Mesenchymal stem cell (in vitro differentiated cells and primary cell): ENCODE measurements at regions not wholly inside any gene's neighbourhood (a gene's known extent, or its start where the extent isn't known, plus 50 kb on each side); places are given as distances from the start of the nearest gene placed in this dataset.
A peak's percentile ranks its signal among the peaks of the same experiment; 100 is the strongest.

Experiments
- DNase-seq: peaks from one replicate; pipeline ENCODE4 v3.0.0-alpha.2; 2013
- H2AFZ ChIP-seq: one replicate; pipeline ENCODE4 v1.6.1; 2013; ENCODE audit warnings: low read depth, mild to moderate bottlenecking, control low read depth, inconsistent platforms, low read length, moderate library complexity
- H2AK5ac ChIP-seq: 2 replicates; pipeline ENCODE4 v1.6.1; 2013; ENCODE audit warnings: low read length, moderate library complexity, mild to moderate bottlenecking, inconsistent platforms; ENCODE audit not compliant: severe bottlenecking
- H2BK120ac ChIP-seq: one replicate; pipeline ENCODE4 v1.6.1; 2013; ENCODE audit warnings: low read depth, mild to moderate bottlenecking, inconsistent platforms, low read length, moderate library complexity
- H2BK12ac ChIP-seq, 2 experiments: one replicate each; pipeline ENCODE4 v1.6.1; 2013; ENCODE audit warnings: inconsistent platforms in 2 of 2, low read length in 2 of 2, mild to moderate bottlenecking in 2 of 2, moderate library complexity in 2 of 2, control low read depth in 1 of 2
- H2BK15ac ChIP-seq: one replicate; pipeline ENCODE4 v1.6.1; 2013; ENCODE audit warnings: mild to moderate bottlenecking, low read depth, inconsistent platforms; ENCODE audit not compliant: poor library complexity, severe bottlenecking
- H2BK5ac ChIP-seq: 2 replicates; pipeline ENCODE4 v1.6.1; 2013; ENCODE audit warnings: low read depth, mild to moderate bottlenecking, low read length, control low read depth, inconsistent platforms; ENCODE audit not compliant: poor library complexity, severe bottlenecking
- H3K14ac ChIP-seq, 2 experiments: one replicate each; pipeline ENCODE4 v1.6.1; 2013; ENCODE audit warnings: inconsistent platforms in 2 of 2, low read length in 2 of 2, control low read depth in 1 of 2, mild to moderate bottlenecking in 1 of 2, moderate library complexity in 1 of 2
- H3K18ac ChIP-seq, 2 experiments: one replicate each; pipeline ENCODE4 v1.6.1; 2013; ENCODE audit warnings: inconsistent platforms in 2 of 2, low read length in 2 of 2, control low read depth in 1 of 2, low read depth in 1 of 2, mild to moderate bottlenecking in 1 of 2
- H3K23ac ChIP-seq, 2 experiments: one replicate each; pipeline ENCODE4 v1.6.1; 2013; ENCODE audit warnings: inconsistent platforms in 2 of 2, low read length in 2 of 2, mild to moderate bottlenecking in 2 of 2, moderate library complexity in 2 of 2, control low read depth in 1 of 2
- H3K27ac ChIP-seq: 2 replicates; pipeline ENCODE4 v1.5.1; 2013; ENCODE audit warnings: mild to moderate bottlenecking, moderate library complexity, low read length, control low read depth, inconsistent platforms; ENCODE audit not compliant: poor library complexity, severe bottlenecking
- H3K27me3 ChIP-seq, 2 experiments: 2 replicates each; pipeline versions ENCODE4 v1.6.1 to v1.7.0; 2013; ENCODE audit warnings: low read length in 2 of 2, mild to moderate bottlenecking in 2 of 2, moderate library complexity in 2 of 2, control low read depth in 1 of 2, inconsistent platforms in 1 of 2; ENCODE audit not compliant: control insufficient read depth in 1 of 2, insufficient read depth in 1 of 2
- H3K36me3 ChIP-seq, 2 experiments: 2 replicates each; pipeline versions ENCODE4 v1.6.1 to v1.7.0; 2013; ENCODE audit warnings: low read length in 2 of 2, control low read depth in 1 of 2, inconsistent platforms in 1 of 2, low read depth in 1 of 2, mild to moderate bottlenecking in 1 of 2; ENCODE audit not compliant: insufficient read depth in 2 of 2, control insufficient read depth in 1 of 2
- H3K4ac ChIP-seq, 2 experiments: one replicate each; pipeline ENCODE4 v1.6.1; 2013; ENCODE audit warnings: inconsistent platforms in 2 of 2, low read length in 2 of 2, mild to moderate bottlenecking in 2 of 2, moderate library complexity in 2 of 2, control low read depth in 1 of 2, low read depth in 1 of 2
- H3K4me1 ChIP-seq: 2 replicates; pipeline ENCODE4 v1.6.1; 2013; ENCODE audit warnings: low read depth, low read length, control low read depth; ENCODE audit not compliant: control insufficient read depth, insufficient read depth
- H3K4me2 ChIP-seq: 2 replicates; pipeline ENCODE4 v1.6.1; 2013; ENCODE audit warnings: low read length, mild to moderate bottlenecking, inconsistent platforms; ENCODE audit not compliant: poor library complexity, severe bottlenecking
- H3K4me3 ChIP-seq, 2 experiments: 2 replicates each; pipeline versions ENCODE4 v1.5.1 to v1.7.0; 2013; ENCODE audit warnings: low read length in 2 of 2, mild to moderate bottlenecking in 2 of 2, control low read depth in 1 of 2, low read depth in 1 of 2; ENCODE audit not compliant: insufficient read depth in 1 of 2
- H3K79me1 ChIP-seq: replicated peaks from 2 replicates; pipeline ENCODE4 v1.6.1; 2013; ENCODE audit warnings: mild to moderate bottlenecking, control low read depth, low read length, inconsistent platforms; ENCODE audit not compliant: poor library complexity, severe bottlenecking
- H3K9ac ChIP-seq: 2 replicates; pipeline ENCODE4 v1.7.0; 2013; ENCODE audit warnings: mild to moderate bottlenecking, low read length, moderate library complexity
- H3K9me3 ChIP-seq: 2 replicates; pipeline ENCODE4 v1.7.0; 2013; ENCODE audit warnings: mild to moderate bottlenecking, low read length; ENCODE audit not compliant: control insufficient read depth
- H4K8ac ChIP-seq: one replicate; pipeline ENCODE4 v1.6.1; 2013; ENCODE audit warnings: inconsistent platforms, mild to moderate bottlenecking, low read length, moderate library complexity
- H4K91ac ChIP-seq: one replicate; pipeline ENCODE4 v1.6.1; 2013; ENCODE audit warnings: mild to moderate bottlenecking, low read length, inconsistent platforms
- WGBS: methylation state at CpG from one replicate; pipeline ENCODE4 v1.1.7; 2013; ENCODE audit warnings: mixed read lengths; 5-methylcytosine and 5-hydroxymethylcytosine counted together

DNA sequence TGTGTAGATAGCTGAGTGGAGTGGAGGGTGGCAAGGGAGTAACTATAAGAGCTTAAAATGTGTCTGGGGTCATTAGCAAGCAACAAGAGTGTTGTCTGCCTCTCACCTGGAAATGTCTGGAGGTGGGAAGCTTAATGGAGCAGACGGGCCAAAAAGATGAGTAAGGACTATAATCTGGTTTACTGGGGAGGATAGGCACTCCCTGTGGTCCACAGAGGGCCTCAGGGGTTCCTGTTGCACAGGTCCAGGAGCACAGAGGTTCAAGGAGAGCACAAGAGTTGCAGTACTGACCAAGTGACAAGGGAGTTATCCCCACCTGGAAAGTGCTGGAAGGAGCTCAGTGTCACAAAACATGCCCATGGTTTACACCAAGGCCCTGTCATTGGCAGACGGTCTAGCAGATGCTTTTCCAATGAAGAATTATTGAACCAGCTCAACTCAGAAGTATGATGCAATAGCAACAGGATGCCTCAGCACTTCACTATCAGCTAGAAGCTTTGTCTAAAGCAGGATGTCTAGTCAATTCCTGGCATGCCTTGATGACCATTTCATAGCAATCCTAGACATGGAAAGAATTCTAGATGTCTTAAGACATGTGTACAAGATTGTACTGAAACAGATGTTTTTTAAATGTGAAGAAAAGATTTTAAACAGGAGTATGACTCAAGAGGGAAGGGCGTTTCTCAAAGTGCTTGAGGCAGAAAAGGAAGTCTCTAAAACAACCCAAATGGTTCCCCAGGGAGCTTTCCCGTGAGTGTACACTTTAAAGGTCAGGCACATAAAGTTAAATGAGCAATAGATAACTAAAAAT lies 62.9 kb upstream of the SERPINE2 start:
- H4K91ac ChIP-seq, result peak overlapping the region; percentile 81
- H3K4ac ChIP-seq, result peak overlapping the region in 1 of 2 experiments; percentile 53
- H3K36me3 ChIP-seq, result no peaks in the 10 kb centered on the region
- peak; percentile 94 for DNase-seq
- peak overlapping the region; percentile 35 for H4K8ac ChIP-seq
- H3K9ac ChIP-seq, result no peak overlapping the region
- no peak overlapping the region for H3K23ac ChIP-seq
- H3K9me3 ChIP-seq, result no peaks in the 10 kb centered on the region
- H2AFZ ChIP-seq, result no peak overlapping the region
- no peak overlapping the region for H3K4me2 ChIP-seq
- H2BK15ac ChIP-seq, result peak overlapping the region; percentile 36
- H2AK5ac ChIP-seq, result peak overlapping the region; percentile 71
- H3K79me1 ChIP-seq, result no peaks in the 10 kb centered on the region
- H3K18ac ChIP-seq, result peak overlapping the region; percentile 6 to 50
- WGBS, result 14% methylated on average over 4 of the region's 4 CpGs
- H2BK120ac ChIP-seq, result peak overlapping the region; percentile 11
- H2BK12ac ChIP-seq, result peak overlapping the region; percentile 49 to 70
- peak overlapping the region; percentile 75 for H3K27ac ChIP-seq
- H3K4me1 ChIP-seq, result peaks cover 5% of the 10 kb centered on the region
- H2BK5ac ChIP-seq, result no peak overlapping the region
- peak overlapping the region in 1 of 2 experiments; percentile 35 for H3K4me3 ChIP-seq
- no peak overlapping the region for H3K14ac ChIP-seq
- no peaks in the 10 kb centered on the region for H3K27me3 ChIP-seq

DNA sequence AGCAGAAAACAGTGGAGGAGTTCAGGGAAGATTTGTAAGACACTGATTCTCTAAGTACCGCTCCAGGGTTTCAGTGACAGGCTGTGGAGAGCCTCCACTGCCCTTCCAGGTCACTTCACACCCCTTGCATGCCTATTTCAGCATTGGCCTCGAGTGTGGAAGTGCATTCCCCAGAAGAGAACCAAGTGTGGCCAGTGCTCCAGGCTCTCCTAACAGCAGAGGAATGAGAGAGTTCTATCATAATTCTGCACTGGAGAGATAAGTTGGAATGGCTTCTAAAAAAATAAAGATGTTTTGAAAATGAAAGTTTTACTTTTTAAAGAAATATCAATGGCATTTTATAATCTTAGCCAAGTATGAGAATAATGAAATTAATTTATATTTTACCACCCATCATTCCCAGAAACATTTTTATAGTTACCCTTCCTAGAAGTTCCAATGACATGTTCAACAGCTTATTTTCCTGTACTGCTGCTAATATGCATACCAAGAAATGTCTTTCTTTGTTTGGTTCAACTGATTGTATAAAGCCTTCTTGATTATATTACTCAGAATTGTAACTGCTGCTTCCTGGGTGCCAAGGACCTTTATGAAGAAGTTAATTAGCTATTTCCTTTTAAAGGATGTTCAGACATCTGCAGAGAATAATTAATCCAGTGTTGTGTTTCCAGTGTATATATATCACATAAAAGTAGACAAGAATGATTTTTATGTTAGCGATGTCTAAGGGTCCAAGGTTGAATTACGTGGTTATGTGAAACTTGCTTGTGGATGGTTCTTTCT lies 61.0 kb upstream of the SERPINE2 start:
- Histone ChIP-seq H2BK120ac (no peak overlapping the region), H3K27me3 (no peaks in the 10 kb centered on the region)

DNA sequence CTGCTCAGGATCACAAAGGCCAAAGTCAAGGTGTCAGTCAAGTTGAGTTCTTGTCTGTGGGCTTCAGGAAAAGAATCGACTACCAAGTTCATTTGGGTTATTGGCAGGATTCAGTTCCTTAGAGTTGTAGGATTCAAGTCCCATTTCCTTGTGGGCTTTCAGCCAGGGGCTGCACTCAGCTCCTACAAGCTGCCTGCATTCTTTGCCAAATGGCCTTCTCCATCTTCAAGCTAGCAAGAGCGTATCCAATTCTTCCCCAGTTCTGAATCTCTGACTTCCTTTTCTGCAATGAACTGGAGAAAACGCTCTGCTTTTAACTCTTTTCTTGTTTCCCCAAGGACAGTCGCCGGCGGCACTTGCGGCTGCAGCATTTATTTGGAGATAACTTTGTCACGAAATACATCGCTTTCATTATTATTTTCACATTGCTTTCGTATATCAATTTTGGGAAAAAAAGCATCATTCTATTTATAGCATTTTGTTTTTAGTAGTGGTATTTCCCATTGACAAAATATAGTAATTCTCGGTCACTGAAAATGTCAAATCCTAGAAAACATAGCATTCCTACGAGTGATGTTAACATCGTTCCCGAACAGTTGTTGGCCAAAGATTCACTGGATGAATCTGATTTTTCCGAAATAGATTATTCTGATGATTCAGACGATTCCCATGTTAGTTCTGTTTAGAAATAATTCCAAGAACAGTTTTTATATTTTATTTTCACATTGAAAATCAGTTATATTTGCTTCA lies 59.6 kb upstream of the SERPINE2 start:
- Histone ChIP-seq H2BK15ac (no peak overlapping the region), H3K79me1 (no peaks in the 10 kb centered on the region), H3K27ac (no peak overlapping the region), H3K4me1 (peaks cover 5% of the 10 kb centered on the region), H4K8ac (no peak overlapping the region), H3K4me2 (no peak overlapping the region), H4K91ac (no peak overlapping the region), H3K27me3 (peaks cover 0 to 3% of the 10 kb centered on the region in 2 experiments), H2BK5ac (no peak overlapping the region), H2BK120ac (no peak overlapping the region), H3K4me3 (peak overlapping the region in 1 of 2 experiments; percentile 69), H2BK12ac (no peak overlapping the region), H2AK5ac (no peak overlapping the region), H3K18ac (peak overlapping the region in 1 of 2 experiments; percentile 24), H3K9ac (peak overlapping the region; percentile 76), H2AFZ (no peak overlapping the region), H3K14ac (no peak overlapping the region), H3K4ac (no peak overlapping the region), H3K9me3 (no peaks in the 10 kb centered on the region), H3K36me3 (no peaks in the 10 kb centered on the region), H3K23ac (no peak overlapping the region)
- 97% methylated on average over 11 of the region's 16 CpGs for WGBS
- no peak for DNase-seq

More for the DNA sequence above, 61.0 kb upstream of the SERPINE2 start:
- Histone ChIP-seq H3K4ac (no peak overlapping the region), H3K79me1 (no peaks in the 10 kb centered on the region), H3K18ac (no peak overlapping the region), H3K14ac (no peak overlapping the region), H3K36me3 (no peaks in the 10 kb centered on the region), H3K4me2 (no peak overlapping the region), H3K9ac (no peak overlapping the region), H3K4me3 (no peak overlapping the region), H4K8ac (peak overlapping the region; percentile 12), H3K27ac (no peak overlapping the region), H2AFZ (no peak overlapping the region), H3K4me1 (peaks cover 5% of the 10 kb centered on the region), H3K23ac (no peak overlapping the region), H4K91ac (no peak overlapping the region), H2BK12ac (peak overlapping the region in 1 of 2 experiments; percentile 75), H2BK15ac (no peak overlapping the region), H3K9me3 (no peaks in the 10 kb centered on the region), H2BK5ac (no peak overlapping the region), H2AK5ac (peak overlapping the region; percentile 58)
- DNase-seq, result no peak
- WGBS, result 96% methylated on average over 4 of the region's 4 CpGs
